HG03521 (cell line): ENCODE measurements at regions not wholly inside any gene's neighbourhood (a gene's known extent, or its start where the extent isn't known, plus 50 kb on each side); places are given as distances from the start of the nearest gene placed in this dataset.

Experiments
- ATAC-seq: cut with Tn5 transposase; IDR thresholded peaks from one replicate; pipeline ENCODE4 v1.9.1; 2021; ENCODE audit warnings: mild to moderate bottlenecking, moderate library complexity; ENCODE audit not compliant: unreplicated experiment

DNA sequence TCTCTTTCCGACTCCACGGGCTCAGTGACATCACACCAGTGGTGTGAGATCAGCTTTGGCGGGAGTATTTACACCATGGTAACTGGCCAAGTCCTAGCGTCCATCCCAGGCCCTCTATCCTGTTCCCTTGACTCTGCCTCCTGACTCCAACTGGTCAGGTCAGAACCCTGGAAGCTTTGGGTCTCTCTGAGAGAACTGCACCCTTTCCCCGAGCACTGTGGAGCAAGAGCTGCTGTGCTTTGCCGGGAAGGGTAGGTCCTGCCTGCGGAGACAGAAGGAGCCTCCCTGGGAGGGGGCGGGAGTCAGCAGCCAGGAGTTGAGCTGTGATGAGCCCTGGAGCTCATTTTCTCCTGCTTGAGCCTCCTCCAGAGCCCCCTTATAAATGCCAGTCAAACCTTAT lies 212.1 kb upstream of the TNRC6C start:
- no peak for ATAC-seq

DNA sequence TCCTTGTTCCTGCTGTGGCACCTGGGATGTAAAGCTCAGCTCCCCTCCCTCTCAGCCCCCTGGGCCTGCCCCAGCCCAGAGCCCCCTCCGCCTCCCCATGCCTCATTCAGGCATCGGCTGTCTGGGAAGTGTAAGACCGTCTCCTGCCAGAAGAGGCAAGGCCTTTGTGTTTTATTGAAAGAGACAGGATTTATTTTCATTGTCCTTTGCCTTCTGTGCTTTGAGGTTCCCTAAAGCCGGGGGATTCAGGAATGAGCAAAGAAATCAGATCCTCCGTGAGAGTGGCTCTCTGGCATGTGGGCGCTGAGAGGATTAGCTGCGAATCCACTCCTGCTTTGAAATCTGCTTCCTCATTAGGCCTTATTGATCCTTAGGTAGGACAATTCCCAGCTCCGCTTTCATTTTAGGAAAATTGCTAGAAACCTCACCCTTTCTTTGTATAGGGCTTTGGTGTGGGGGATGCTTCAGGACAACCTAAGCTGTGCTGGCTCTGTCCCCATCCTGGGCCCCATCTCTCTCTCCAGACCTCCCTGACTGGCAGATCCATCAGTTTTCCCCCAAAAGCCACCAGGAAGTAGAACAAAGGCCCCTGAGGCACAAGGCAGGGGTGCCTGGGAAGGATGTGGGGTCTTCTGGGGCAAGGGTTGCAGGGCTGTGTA lies 211.5 kb upstream of the TNRC6C start:
- ATAC-seq, result no peak

DNA sequence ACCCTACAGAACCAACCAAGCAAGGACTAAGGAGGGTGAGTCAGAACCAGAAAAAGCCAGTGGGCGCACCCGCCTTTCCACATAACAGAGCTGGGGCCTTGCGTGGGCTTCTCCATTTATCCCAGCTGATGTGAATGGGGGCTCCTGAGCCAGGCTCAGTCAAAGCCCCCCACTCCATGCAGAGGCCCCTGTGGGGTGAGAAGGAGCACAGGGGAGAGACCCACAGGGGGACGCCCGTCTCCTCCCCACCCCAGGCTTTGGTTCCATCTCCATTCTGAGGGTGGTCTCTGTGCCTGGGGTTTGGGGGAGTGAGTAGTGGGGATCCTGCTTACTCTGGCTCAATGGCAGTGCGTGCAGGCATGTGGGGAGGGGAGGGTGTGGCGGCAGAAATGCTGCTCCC lies 210.1 kb upstream of the TNRC6C start:
- no peak for ATAC-seq

DNA sequence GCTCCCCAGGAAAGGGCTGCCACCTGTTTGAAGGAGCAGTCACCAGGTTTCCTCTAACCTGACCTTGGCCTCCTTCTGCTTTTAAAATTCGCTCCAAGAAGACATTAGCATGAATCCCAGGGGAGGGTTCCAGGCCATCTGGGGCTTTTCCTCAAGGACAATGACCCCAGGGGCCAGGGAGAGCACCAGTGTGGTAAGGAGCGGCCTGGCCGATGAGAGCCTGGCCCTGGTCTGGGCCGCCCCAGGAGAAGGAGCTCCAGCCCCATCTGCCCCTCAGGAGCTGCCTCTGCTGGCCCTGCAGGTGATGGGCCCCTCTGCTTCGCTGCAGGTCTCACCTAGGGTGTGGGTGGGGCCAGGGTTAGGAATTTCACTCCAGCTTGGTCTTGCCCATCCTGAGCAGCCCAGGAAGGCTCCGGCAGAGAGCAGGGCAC lies 209.2 kb upstream of the TNRC6C start:
- no peak for ATAC-seq

DNA sequence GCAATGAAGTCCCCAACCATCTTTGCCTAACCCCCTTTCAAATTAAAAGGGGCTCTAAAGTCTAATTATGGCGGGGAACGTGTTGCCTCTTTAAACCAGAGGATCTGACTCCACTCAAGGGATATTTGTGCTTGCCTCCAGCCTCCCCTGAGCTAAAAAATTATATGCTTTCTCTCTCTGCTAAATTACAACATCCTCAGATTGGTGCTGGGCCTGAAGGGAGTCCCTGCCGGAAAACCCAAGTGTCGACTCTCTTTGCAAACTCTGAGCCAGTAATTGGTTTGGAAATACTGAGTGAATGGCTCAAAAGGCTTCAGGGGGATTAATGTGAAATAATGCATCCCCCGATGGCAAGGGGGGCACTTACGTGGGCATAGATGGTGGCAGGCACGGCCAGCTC lies 208.5 kb upstream of the TNRC6C start:
- ATAC-seq, result no peak

DNA sequence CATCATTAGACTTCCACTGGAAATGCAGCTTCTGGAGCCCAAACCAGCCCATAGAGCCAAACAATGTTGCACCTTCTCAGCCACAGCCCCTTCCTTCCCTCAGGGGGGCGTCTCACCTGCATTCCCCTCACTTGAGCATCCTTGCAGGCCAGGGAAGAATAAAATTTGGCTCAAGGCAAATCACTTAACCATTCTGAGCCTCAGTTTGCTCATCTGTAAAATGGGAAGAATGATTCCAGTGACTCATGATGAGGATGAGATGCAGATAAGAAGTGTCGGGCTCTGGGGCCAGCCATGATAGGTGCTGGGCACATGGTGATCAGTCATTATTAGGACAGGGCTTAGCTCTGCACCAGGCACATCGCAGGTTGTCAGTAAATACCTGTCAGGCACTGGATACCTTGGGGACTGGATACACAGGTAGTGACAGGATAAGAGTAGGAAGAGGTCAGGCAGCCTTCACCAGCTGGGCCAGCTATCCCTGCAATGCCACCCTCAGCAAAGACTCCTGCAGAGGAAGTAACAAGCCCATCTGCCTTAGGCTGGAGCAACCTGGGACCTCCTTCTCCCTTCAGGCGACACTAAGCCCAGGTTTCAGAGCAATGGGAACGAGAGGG lies 208.0 kb upstream of the TNRC6C start:
- no peak for ATAC-seq

DNA sequence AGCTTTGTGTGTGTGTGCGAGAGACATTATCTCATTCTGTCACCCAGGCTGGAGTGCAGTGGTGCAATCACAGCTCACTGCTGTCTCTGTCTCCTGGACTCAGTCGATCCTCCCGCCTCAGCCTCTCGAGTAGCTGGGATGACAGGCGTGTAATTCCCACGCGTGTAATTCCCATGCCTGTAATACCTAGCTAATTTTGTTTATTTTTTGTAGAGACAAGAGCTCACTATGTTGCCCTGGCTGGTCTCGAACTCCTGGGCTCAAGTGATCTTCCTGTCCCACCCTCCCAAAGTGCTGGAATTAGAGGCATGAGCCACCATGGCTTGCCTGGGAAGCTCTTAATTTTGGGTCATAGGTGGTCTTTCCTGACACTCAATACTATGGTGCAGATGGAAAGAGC lies 205.3 kb upstream of the TNRC6C start:
- no peak for ATAC-seq

DNA sequence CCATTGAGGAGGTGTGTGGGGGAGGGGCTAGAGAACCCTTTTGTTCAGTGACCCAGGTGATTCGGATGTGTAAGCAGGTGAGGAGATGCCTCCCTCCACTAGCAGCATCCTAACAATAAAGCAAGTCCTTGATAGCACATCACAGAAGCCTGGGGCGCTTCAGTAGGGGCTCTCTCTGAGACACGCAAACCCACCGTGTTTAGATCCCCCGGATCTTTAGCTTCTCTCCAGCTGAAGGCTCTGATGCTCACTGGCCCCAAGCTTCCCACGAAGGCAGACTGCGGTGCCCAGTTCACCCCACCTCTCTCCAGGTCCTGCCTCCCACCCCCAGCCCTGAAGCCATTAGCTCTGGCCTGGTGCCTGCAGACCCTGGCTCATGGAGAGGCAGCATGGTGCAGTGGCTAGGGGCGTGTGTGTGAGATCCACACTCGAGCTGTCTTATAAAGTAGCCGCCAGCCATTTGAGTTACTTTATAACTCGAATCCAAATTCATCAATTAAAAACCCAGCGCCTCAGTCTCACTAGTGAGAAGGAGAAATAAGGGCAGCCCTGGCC lies 204.7 kb upstream of the TNRC6C start:
- ATAC-seq, result no peak

DNA sequence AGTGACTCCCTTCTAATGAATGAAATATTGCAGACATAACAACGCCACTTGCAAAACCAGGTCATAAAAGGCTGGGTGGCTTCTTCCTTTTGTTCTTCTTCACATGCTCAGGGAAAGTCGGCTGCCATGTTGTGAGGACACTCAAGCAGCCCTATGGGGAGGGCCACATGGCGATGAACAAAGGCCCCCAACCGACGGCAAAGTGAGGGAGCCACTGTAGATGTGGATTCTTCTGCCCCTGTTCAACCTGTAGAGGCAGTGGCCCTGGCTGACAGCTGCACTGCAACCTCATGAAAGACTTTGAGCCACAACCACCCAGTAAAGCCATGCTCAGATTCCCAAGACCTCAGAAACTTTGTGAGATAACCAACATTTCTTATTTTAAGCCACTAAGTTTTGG lies 203.5 kb upstream of the TNRC6C start:
- ATAC-seq, result no peak

DNA sequence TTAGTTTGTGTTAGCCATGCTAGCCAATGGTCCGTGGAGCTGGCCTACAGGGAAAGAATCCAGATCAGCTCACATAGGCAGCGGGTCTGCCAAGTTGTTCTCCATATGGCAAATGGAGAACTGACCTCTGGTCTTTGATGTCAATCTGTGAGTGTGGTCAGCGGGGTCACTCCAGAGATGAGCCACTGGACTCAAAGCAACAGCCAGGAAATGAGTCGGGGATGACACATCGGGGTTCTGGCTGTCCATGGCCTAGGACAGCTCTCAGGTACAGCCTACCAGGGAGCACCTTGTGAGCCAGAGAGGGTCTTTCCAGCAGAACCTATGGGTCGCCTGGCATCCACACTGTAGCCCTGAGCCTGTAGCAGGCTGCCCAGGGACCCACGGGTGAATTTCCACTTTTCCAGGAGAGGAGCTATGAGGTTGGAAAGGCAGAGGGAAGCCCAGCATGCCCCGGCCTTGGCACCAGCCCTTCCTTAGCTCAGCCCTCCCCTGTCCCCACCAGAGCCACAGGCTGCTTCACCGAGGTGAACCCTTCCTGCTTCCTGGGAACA lies 203.0 kb upstream of the TNRC6C start:
- no peak for ATAC-seq

DNA sequence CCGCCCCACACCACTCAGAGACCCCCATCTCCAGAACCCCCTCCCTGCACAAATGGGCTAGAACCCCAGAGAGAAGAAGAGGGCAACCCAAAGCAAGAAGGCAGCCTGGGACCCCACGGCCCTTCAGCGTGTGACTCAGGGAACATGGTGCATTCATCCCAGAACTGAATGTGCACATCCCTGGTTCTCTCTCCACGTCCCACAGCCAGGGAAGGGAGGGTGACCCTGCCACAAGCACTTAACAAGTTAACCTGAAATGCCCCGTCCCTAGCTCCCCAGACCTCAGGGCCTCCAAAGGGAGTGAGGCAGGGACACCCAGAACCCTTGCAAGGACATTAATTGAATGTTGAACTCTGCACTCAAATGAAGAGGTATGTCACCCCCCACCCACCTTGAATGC lies 202.5 kb upstream of the TNRC6C start:
- ATAC-seq, result no peak

DNA sequence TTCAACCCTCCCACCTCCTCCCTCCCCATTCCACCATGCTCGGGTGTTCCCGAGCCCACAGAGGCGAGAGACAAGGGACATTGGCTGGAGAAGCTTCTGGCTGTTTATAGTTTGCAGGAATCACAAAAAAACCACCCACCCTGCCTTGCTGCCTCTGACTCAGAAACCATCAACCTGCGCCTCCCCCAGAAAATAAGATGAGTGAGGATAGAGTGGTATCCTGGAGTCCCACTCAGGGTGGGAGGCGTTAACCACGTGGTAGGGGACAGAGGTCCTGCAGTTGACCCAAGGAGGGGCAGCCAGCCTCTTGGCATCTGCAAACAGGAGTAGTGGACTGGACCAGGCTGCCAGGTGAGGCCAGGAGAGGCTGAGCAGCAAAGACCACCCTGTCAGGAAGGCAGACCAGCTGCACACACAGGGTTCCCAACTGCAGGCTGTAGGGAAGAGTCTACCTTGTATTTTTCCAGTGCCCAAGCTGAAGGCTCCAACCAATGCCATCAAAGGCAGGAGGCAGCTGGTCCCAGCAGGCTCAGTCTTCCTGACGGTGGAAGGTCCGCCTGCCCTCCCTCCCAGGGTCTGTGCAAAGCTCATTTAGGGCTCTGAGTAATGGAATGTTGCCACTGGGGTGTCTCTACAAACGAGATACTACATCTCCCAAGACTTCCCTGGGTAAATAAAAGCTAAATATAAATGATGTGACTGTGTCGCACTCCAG lies 201.5 kb upstream of the TNRC6C start:
- no peak for ATAC-seq

DNA sequence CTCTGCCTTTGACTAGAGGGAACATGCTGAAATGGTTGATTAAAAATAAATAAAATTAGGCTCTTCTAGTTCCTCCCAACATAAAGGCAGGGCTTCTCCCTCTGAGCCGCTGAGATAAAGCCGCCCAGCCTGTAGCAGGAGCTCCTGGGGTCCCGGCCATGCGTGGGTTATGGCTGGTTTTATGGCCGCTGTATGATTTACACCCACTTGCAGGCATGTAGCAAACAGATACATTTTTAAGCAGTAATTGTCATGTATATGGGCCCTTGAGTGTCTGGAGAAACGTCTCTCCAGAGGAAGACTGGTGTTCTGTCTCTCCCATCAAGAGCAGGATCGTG lies 201.0 kb upstream of the TNRC6C start:
- no peak for ATAC-seq

DNA sequence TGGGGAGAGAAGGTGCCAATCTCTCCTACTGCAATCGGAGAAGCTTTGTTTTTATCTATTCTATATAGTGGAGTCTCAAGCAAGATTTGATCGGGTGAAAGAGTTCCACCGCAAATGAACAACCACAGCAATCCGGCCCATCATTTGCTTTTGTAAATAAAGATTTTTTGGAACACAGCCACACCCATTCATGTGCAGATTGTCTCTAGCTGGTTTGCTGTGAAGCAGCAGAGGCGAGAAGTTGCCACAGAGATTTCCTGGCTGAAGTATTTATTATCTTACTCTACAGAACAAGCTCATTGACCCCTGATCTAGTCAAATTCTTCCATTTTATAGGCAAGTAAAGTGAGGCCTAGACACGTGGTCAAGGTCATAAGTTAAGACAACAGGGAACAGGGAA lies 195.5 kb upstream of the TNRC6C start:
- ATAC-seq, result no peak

DNA sequence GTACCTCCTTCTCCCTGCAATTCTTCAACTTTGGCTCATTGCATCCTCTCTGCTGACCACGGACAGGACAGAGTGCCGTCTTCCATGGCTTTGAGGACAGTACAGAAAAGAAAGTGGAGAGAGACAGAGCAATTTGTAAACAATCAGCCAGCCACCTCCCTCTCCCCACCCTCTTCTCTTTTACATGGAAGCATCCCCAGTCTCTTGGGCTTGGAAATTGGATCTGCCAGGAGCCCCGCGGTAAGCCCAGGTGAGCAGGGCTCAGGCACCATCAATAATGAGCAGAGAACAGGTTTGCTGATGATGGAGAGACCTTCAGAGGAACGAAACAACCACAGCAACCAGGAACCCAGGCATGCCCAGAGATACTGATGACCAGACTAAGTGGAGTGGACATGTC lies 194.9 kb upstream of the TNRC6C start:
- ATAC-seq, result no peak

DNA sequence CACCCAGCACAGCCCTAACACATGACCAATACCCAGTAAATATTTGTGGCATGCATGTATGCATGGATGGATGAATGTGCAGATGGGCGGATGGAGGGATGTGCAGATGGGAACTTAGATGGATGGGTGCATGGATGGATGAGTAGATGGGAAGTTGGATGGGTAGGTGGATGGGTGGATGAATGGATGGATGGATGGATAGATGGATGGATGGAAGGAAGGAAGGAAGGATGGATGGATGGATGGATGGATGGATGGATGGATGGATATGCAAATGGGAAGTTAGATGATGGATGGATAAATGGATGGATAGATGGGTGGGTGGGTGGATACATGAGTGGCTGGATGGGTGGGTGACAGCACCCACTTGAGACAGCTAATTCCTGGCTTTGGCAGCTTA lies 193.2 kb upstream of the TNRC6C start:
- no peak for ATAC-seq

DNA sequence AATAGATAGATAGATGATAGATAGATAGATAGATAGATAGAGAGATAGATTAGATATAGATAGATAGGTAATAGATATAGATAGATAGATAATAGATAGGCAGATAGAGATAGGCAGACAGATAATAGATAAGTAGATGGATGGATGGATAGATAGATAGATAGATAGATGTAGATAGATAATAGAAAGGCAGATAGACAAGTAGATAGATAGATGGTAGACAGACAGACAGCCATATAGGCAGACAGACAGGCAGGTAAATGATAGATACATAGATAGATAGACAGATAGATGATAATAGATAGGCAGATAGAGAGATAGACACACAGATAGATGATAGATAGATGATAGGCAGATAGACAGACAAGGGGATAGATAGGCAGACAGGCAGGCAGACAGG lies 191.4 kb upstream of the TNRC6C start:
- ATAC-seq, result no peak

DNA sequence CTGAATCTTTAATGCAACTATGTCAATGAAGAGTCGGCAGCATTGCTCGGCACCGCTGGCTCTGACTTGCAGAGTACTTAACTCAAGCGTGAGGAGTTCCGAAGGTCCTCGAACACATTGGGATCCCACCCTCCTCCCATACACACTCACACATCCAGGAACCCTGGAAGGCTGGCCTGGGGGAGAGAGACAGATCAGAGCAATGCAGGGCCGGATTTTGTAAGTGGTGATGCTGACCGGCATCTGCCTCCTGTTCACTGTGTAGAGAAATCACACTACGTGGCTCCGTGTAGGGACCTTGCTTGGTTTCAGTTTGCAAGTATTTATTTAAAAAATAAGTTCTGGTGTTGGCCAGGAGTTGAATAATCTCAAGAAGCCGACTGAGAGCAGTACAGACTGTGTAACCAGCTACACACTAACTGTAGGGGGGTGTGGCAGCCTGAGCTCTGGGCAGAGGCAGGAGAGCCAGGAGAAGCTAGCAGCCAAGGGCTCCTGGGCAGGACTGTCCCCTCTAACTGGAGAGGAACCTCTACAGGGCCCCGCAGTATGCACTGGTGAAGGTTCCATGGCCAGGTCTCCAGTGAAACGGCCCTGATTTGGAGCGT lies 190.2 kb upstream of the TNRC6C start:
- no peak for ATAC-seq

DNA sequence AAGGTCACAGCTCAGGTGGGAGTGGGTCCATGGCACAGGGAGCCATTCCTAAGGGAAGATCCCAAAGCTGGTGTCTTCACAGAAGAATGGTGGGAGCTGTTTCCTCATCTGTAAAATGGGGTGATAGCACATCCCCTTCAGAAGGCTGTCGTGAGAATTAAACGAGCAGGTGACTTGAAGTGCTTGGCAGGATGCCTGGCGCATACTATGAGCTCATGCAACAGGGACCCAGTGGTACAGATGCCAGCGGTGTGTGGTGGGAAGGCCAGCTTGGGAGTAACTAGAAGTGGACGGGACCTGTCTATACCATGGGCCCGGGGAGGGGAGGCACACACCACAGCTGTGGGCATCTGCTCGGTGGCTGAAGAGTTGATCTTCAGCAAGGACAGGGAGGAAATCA lies 189.3 kb upstream of the TNRC6C start:
- ATAC-seq, result no peak

DNA sequence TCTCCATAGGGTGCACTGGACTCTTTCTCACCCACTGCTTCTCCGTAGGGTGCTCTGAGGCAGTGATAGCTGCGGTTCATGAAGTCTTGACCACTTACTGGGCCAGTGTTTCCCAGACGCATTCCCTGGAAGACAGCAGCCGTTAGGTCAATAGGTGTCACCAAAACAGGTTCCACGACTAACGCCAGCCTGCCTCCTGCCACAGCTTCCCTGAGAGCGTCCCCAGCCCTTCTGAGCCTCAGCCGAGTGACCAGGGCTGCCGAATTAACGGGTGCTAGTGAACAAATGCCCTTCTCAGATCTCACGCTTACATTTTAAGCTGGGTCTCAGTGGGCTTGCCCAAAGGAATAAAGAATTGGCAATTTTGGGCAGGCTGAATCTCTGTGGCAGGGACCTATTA lies 188.7 kb upstream of the TNRC6C start:
- ATAC-seq, result no peak

DNA sequence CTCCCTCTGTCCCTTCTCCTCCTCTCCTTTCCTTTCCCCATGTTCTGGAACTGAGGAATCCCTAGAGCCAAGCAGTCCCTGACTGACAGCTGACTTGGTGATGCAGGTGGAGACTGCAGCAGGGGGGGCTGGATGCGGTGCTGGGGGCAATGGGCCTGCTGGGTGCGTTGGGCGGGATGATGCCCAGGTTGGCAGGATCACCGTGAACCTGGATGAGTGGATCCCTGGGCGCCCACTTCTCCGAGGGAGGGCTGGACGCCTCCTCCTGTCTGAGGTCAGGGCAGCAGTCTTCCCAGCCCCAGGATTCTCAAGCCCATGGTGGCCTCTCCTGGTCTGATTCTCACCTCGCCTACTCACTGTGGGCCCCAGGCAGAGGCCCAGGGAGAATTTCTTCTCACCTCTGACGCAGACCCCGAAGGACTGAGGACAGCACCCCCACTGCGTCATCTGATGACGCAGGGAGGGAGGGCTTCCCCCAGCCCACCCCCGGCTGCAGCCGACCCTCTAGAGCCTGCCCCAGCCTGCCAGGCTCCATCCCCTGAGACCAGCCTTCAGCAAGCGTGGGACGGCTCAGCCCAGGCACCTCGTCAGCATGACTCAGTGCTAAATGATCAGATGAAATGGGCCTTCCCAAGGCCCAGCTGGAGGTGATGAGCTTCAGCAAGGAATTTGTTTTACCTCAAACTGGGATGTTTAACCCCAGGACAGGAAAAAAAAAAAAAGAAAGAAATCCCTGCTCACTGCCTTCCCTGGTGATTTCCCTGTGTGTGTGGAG lies 188.0 kb upstream of the TNRC6C start:
- no peak for ATAC-seq
